H9 (cell line): ENCODE measurements at regions not wholly inside any gene's neighbourhood (a gene's known extent, or its start where the extent isn't known, plus 50 kb on each side); places are given as distances from the start of the nearest gene placed in this dataset.
A peak's percentile ranks its signal among the peaks of the same experiment; 100 is the strongest.

ENCODE experiments used
- DNase-seq: peaks from one replicate; pipeline ENCODE4 v3.0.0-alpha.2; 2017
- H2AFZ ChIP-seq: one replicate; pipeline ENCODE4 v1.6.1; 2013; ENCODE audit warnings: mild to moderate bottlenecking, low read length, control low read depth, moderate library complexity
- H2AK5ac ChIP-seq: 2 replicates; pipeline ENCODE4 v1.6.1; 2013; ENCODE audit warnings: low read length, control low read depth, mixed read lengths; ENCODE audit not compliant: insufficient read length
- H2BK120ac ChIP-seq: one replicate; pipeline ENCODE4 v1.6.1; 2013; ENCODE audit warnings: low read depth, mild to moderate bottlenecking, low read length, control low read depth, inconsistent platforms; ENCODE audit not compliant: poor library complexity, severe bottlenecking
- H2BK12ac ChIP-seq: 2 replicates; pipeline ENCODE4 v1.6.1; 2013; ENCODE audit warnings: low read length, control low read depth, mixed read lengths, low read depth; ENCODE audit not compliant: insufficient read length
- H2BK15ac ChIP-seq: 2 replicates; pipeline ENCODE4 v1.6.1; 2013; ENCODE audit warnings: low read depth, low read length, control low read depth
- H2BK20ac ChIP-seq: one replicate; pipeline ENCODE4 v1.6.1; 2013; ENCODE audit warnings: low read depth, mild to moderate bottlenecking, low read length, control low read depth, inconsistent platforms; ENCODE audit not compliant: poor library complexity, severe bottlenecking
- H2BK5ac ChIP-seq: 2 replicates; pipeline ENCODE4 v1.6.1; 2013; ENCODE audit warnings: low read length, control low read depth, mixed read lengths; ENCODE audit not compliant: insufficient read length
- H3K14ac ChIP-seq: 2 replicates; pipeline ENCODE4 v1.6.1; 2013; ENCODE audit warnings: low read length, control low read depth; ENCODE audit not compliant: insufficient read depth
- H3K18ac ChIP-seq: 2 replicates; pipeline ENCODE4 v1.6.1; 2013; ENCODE audit warnings: low read depth, mild to moderate bottlenecking, mixed read lengths, low read length, control low read depth; ENCODE audit not compliant: insufficient read length
- H3K23ac ChIP-seq: 2 replicates; pipeline ENCODE4 v1.6.1; 2013; ENCODE audit warnings: low read length, control low read depth, mixed read lengths, low read depth; ENCODE audit not compliant: insufficient read length
- H3K23me2 ChIP-seq: 2 replicates; pipeline ENCODE4 v1.6.1; 2013; ENCODE audit warnings: low read depth, mild to moderate bottlenecking, mixed read lengths, low read length, control low read depth; ENCODE audit not compliant: insufficient read length, poor library complexity, severe bottlenecking
- H3K27ac ChIP-seq: 2 replicates; pipeline ENCODE4 v1.5.1; 2013; ENCODE audit warnings: low read length, control low read depth, mixed read lengths, low read depth; ENCODE audit not compliant: insufficient read length
- H3K27me3 ChIP-seq: 2 replicates; pipeline ENCODE4 v1.6.1; 2013; ENCODE audit warnings: low read length, control low read depth, inconsistent platforms; ENCODE audit not compliant: insufficient read depth
- H3K4ac ChIP-seq: 2 replicates; pipeline ENCODE4 v1.6.1; 2013; ENCODE audit warnings: low read depth, mild to moderate bottlenecking, control low read depth, inconsistent platforms, low read length, moderate library complexity
- H3K4me1 ChIP-seq: 2 replicates; pipeline ENCODE4 v1.6.1; 2013; ENCODE audit warnings: low read length, control low read depth, inconsistent platforms; ENCODE audit not compliant: insufficient read depth
- H3K4me2 ChIP-seq: 2 replicates; pipeline ENCODE4 v1.6.1; 2013; ENCODE audit warnings: low read length, control low read depth, mixed read lengths; ENCODE audit not compliant: insufficient read length, insufficient read depth
- H3K56ac ChIP-seq: 2 replicates; pipeline ENCODE4 v1.6.1; 2013; ENCODE audit warnings: low read depth, mild to moderate bottlenecking, mixed read lengths, low read length, control low read depth; ENCODE audit not compliant: insufficient read length
- H3K79me1 ChIP-seq: 2 replicates; pipeline ENCODE4 v1.6.1; 2013; ENCODE audit warnings: low read depth, mild to moderate bottlenecking, moderate library complexity, low read length, control low read depth, inconsistent platforms; ENCODE audit not compliant: insufficient read depth, poor library complexity, severe bottlenecking
- H3K79me2 ChIP-seq: 2 replicates; pipeline ENCODE4 v1.6.1; 2013; ENCODE audit warnings: low read length, control low read depth, inconsistent platforms; ENCODE audit not compliant: insufficient read depth
- H3K9ac ChIP-seq: 2 replicates; pipeline ENCODE4 v1.6.1; 2013; ENCODE audit warnings: low read length, control low read depth, mixed read lengths; ENCODE audit not compliant: insufficient read length; ENCODE audit errors: extremely low read depth
- H3K9me3 ChIP-seq: one replicate; pipeline ENCODE4 v1.6.1; 2013; ENCODE audit warnings: low read depth, low read length, inconsistent platforms; ENCODE audit not compliant: control insufficient read depth
- H3T11ph ChIP-seq: one replicate; pipeline ENCODE4 v1.6.1; 2013; ENCODE audit warnings: mild to moderate bottlenecking, low read length, control low read depth, inconsistent platforms
- H4K20me1 ChIP-seq: one replicate; pipeline ENCODE4 v1.6.1; 2013; ENCODE audit not compliant: control insufficient read depth, insufficient read length, insufficient read depth
- H4K5ac ChIP-seq: 2 replicates; pipeline ENCODE4 v1.6.1; 2013; ENCODE audit warnings: low read depth, mild to moderate bottlenecking, mixed read lengths, low read length, control low read depth; ENCODE audit not compliant: insufficient read length
- H4K8ac ChIP-seq: replicated peaks from 2 replicates; pipeline ENCODE4 v1.6.1; 2013; ENCODE audit warnings: low read length, control low read depth, mixed read lengths, low read depth; ENCODE audit not compliant: insufficient read length
- H4K91ac ChIP-seq: 2 replicates; pipeline ENCODE4 v1.6.1; 2013; ENCODE audit warnings: low read depth, mild to moderate bottlenecking, moderate library complexity, mixed read lengths, low read length, control low read depth; ENCODE audit not compliant: insufficient read length
- H3K27ac Mint-ChIP-seq, 3 experiments: 2 replicates in 2 of 3; 3 replicates in 1 of 3; pipeline ENCODE4 v1.8.0; 2020 to 2021; ENCODE audit warnings: mixed read lengths in 3 of 3, mild to moderate bottlenecking in 1 of 3, moderate library complexity in 1 of 3
- H3K27me3 Mint-ChIP-seq: 2 replicates; pipeline ENCODE4 v1.8.0; 2021; ENCODE audit warnings: low read depth, mild to moderate bottlenecking, moderate library complexity, mixed read lengths
- H3K36me3 Mint-ChIP-seq, 3 experiments: 2 replicates in 2 of 3; 3 replicates in 1 of 3; pipeline ENCODE4 v1.8.0; 2020 to 2021; ENCODE audit warnings: low read depth in 3 of 3, mixed read lengths in 3 of 3; ENCODE audit not compliant: insufficient read depth in 1 of 3
- H3K4me1 Mint-ChIP-seq, 2 experiments: 2 replicates each; pipeline ENCODE4 v1.8.0; 2020; ENCODE audit warnings: mixed read lengths in 2 of 2
- H3K4me3 Mint-ChIP-seq, 2 experiments: 2 replicates in 1 of 2; 3 replicates in 1 of 2; pipeline ENCODE4 v1.8.0; 2020 to 2021; ENCODE audit warnings: mild to moderate bottlenecking in 2 of 2, mixed read lengths in 2 of 2, moderate library complexity in 1 of 2
- H3K9me3 Mint-ChIP-seq, 2 experiments: 2 replicates in 1 of 2; 3 replicates in 1 of 2; pipeline ENCODE4 v1.8.0; 2020; ENCODE audit warnings: mild to moderate bottlenecking in 2 of 2, mixed read lengths in 2 of 2, moderate library complexity in 1 of 2
- CTCF ChIP-seq: fragments of 200-600 bp; sonication (generic); conservative IDR thresholded peaks from 3 replicates; pipeline ENCODE4 v1.8.0; 2021; ENCODE audit warnings: antibody characterized with exemption, mild to moderate bottlenecking
- WGBS: extraction: QIAGEN DNeasy Blood & Tissue Kit; methylation state at CpG from one replicate; pipeline ENCODE4 v1.1.7; 2013; ENCODE audit warnings: missing lambda C conversion rate, low lambda C conversion rate, mixed read lengths; ENCODE audit not compliant: insufficient read length; ENCODE audit errors: extremely low coverage; 5-methylcytosine and 5-hydroxymethylcytosine counted together

- H3K4me3 Mint-ChIP-seq: no peak overlapping the region
- Histone ChIP-seq H2BK12ac (no peak overlapping the region), H2BK20ac (no peak overlapping the region), H2BK15ac (no peak overlapping the region), H2BK120ac (no peak overlapping the region), H3K18ac (no peak overlapping the region), H4K5ac (no peak overlapping the region), H3K56ac (no peak overlapping the region), H3K27me3 (no peaks in the 10 kb centered on the region), H3K9me3 (no peaks in the 10 kb centered on the region), H3K14ac (no peak overlapping the region), H3K79me1 (no peaks in the 10 kb centered on the region), H2AFZ (no peak overlapping the region), H3K4ac (no peak overlapping the region), H3K9ac (no peak overlapping the region), H3K23ac (no peak overlapping the region), H3K4me1 (no peaks in the 10 kb centered on the region), H4K20me1 (no peaks in the 10 kb centered on the region), H4K8ac (no peak overlapping the region), H4K91ac (no peak overlapping the region), H3K4me2 (no peak overlapping the region), H2BK5ac (no peak overlapping the region), H3T11ph (no peak overlapping the region), H2AK5ac (no peak overlapping the region), H3K79me2 (no peaks in the 10 kb centered on the region), H3K23me2 (no peaks in the 10 kb centered on the region), H3K27ac (no peak overlapping the region)
- no CpG with 5 or more reads among the region's 2 CpGs for WGBS
- no peak for DNase-seq
- H3K27ac Mint-ChIP-seq: peak overlapping the region in 1 of 3 experiments; percentile 13; a peak in 1 of 7 replicates
- peaks cover 0 to 1% of the 10 kb centered on the region in 2 experiments; a peak in 2 of 5 replicates for H3K9me3 Mint-ChIP-seq
- no peaks in the 10 kb centered on the region for H3K4me1 Mint-ChIP-seq
- TF ChIP-seq CTCF: no peak
- peaks cover 0 to 3% (median 0%) of the 10 kb centered on the region in 3 experiments; a peak in 1 of 7 replicates for H3K36me3 Mint-ChIP-seq
- H3K27me3 Mint-ChIP-seq: no peaks in the 10 kb centered on the region
These were observed 420.4 kb upstream of the WWC1 start for GRCh38 chr5:167871091-167871490.
